NCI-H345 treated with DMSO at 0.1 percent for 48 hours (cell line): ENCODE measurements at regions not wholly inside any gene's neighbourhood (a gene's known extent, or its start where the extent isn't known, plus 50 kb on each side); places are given as distances from the start of the nearest gene placed in this dataset.
"Not testable (repeated sequence)": the region's sequence is repeated elsewhere in the genome, so short reads cannot be mapped to it uniquely, and the experiment has no call there.

Source experiments
- DNase-seq: peaks from one replicate; lab custom pipeline; 2025; ENCODE audit not compliant: unreplicated experiment; lab: John Stamatoyannopoulos, UW

DNA sequence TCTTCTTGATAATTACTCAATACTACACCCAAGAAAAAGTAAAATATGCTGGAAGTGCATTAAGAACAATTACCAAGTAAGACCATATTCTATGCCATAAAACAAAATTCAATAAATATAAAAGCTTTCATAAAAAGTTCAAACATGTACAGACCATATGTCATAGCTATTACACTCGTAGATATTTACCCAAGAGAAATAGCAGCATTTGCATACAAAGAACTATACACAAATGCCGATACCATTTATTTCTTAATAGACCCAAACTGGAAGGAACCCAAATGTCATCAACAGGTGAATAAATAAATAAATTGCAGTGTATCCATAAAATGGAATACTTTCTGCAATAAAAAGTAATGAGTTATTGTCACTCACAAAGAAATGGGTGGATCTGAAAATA lies 78.3 kb upstream of the SLC16A7 start:
- no peak for DNase-seq

DNA sequence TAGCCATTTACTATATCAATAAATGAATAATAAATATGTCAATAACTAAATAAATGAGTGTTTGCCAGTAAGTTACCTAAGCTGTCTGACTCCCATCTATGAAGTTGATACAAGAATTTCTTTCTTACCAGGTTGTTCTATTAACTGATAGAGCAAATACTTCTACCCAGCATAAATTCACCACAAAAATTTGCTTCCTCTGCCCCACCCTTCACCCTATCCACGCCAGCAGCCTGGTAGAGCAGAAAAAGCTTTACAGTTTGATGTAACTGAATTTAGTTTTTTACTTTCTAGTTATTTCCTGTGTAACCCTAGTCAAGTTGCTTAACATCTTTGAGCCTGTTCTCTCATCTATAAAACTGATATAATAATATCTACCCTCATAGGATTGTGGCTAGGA lies 94.9 kb upstream of the SLC16A7 start:
- DNase-seq: no peak

DNA sequence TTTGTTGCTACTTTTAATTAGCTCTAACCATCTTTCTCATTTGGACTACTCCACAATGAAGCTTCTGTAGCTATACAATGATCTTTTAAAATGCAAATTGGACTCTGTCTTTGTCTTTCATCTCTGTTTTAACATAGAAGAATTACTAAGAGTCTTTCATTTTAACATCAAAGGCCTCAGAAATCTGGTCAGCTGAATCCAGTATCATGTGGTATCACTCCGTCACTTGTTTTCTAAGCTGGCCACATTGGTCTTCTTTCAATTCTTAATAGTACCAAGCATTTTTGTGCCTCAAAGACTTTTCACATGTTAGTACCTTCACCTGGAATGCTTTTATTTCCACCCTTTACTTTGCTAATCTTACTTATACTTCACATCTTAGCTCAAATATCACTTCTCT lies 95.5 kb upstream of the SLC16A7 start:
- DNase-seq: no peak

DNA sequence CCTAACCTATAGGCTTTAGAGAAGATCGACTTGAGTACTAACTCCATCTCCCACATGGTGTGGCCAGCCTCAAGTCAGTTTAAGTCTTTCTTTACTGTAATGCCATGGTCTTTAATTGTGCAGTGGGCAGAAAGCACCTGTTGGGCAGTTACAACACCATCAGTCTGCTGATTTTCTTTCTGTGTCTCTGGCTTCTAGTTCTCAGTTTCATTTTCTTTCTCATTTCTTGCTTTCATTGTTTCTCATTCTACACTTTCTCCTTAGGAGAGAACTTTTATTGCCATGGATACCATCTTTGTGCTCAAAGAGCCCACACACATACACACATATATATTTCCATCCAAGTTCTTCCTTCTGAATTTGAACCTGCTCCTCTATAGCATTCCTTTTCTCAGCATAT lies 96.1 kb upstream of the SLC16A7 start:
- DNase-seq: no peak

DNA sequence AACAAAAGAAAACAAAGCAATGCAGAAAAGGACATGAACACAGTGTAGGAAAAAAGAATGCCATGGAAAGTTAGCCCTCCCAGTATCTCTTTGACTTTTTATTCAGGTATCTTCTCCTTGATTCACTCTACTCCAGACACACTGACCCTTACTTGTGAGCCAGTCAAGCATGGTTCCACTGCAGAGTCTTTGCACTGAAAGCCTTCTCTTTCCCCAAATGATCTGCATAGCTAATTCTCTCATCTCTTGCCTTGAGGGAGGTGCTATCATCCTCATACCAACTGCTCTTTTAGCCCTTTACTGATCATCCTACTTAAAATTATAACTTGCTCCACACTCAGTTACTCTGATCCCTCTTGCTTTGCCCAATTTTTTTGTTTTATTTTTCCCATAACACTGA lies 101.2 kb upstream of the SLC16A7 start:
- no peak for DNase-seq

DNA sequence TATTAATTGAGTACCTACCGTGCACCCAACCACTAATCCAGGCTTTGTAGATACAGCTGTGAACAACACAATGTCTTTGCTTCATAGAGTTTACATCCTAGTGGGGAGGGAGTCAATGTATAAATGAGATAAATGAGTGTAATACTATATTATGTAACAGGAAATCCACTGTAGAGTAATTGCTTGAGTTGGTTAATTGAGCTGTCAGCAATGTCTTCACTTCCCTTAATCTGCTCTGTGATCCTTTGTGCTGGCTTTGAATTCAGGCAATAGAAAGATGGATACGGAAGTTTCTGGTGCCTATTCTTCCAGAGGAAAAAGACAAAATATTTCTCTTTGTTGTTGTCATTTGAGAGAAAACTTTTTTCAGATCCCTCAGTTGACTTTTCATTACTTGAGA lies 104.0 kb upstream of the SLC16A7 start:
- DNase-seq: no peak

DNA sequence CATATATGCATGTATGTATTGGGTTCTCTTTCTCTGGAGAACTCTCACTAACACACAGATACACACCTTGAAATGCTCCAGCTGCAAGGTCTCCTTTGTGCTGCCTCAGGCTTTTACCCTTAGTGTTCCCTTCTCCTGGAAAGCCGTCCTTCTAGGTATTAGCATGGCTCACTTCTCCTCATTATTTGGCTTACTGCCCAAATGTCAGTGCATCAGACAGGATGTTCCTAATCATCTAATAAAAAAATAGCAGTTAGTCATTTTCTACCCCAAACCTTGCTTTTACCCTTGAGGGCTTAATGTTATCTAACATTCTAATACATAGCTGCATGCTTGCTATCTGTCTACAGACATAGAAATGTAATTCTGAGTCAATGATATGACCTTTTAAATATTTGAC lies 109.0 kb upstream of the SLC16A7 start:
- DNase-seq: no peak

DNA sequence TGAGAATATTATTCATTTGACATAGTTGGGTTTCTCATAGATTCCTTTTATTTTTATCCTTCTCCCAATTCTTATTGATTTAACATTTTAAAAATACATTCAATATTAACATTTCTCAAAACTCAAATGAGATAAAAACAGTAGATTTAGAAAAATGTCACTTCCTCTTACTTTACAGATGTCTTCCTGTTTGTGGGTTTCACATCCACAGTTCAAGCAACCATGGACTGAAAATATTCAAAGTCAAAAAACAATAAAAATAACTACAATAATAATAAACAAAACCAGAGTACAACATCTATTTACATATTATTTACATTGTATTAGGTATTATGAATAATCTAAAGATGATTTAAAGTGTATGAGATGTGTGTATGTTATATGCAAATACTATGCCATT lies 111.3 kb upstream of the SLC16A7 start:
- no peak for DNase-seq

DNA sequence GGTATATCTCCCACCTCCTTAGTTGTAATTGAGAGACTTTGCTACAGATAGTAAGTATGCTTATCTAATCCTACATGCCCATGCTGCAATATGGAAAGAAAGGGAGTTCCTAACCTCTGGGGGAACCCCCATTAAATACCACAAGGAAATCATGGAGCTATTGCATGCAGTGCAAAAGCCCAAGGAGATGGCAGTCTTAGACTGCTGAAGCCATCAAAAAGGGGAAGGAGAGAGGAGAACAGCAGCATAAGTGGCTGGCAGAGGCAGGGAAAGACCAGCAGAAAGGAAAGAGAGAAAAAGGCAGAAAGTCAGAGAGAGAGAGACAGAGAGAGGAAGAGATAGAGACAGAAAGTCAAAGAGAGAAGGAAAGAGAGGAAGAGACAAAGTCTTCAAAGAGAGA lies 121.6 kb upstream of the SLC16A7 start:
- not testable (repeated sequence) for DNase-seq

DNA sequence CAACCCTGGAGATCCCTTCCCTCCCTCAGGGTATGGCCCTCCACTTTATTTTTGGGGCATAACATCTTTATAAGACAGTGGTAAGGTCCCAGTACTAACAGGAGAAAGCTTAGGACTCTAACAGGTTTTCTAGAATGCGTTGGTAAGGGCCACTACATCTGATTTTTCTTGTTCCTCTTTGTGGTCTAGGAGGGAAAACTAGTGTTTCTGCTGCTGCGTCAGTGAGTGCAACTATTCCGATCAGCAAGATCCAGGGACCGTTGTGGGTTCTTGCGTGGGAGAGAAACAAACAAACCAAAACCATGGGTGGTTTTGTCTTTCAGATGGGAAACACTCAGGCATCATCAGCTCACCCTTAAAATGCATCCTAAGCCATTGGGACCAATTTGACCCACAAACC lies 123.6 kb upstream of the SLC16A7 start:
- no peak for DNase-seq

DNA sequence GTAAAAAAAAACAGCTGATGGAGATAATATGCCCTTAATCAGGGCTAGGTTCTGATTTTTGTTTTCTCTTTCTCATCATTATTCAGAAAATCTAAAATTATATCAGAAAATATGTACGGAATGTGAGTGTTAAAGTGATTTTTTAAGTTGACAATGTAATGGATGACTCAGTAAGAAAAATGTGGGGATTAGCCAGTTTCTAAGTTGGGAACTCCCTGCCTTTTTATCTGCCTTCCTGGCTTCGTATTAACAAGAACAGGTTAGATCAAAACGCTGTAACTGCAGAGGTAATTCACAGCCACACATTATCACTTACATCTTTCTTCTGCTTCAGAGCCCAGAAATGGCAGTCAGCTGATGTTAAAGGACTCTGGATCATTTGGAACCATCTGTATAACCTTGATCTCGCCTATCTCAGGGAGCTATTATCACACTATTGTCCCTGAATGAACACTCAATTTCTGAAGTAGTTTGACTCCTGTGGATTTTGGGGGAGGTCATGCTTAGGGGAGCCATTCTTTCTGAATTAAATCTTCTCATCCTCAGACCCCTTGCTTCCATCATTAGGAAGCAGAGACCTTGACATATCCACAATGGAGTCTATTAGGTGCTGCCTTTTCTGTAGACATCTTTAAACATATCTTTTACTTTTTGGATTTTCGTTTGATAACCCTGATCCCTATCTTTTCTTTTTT lies 135.7 kb upstream of the SLC16A7 start:
- no peak for DNase-seq

DNA sequence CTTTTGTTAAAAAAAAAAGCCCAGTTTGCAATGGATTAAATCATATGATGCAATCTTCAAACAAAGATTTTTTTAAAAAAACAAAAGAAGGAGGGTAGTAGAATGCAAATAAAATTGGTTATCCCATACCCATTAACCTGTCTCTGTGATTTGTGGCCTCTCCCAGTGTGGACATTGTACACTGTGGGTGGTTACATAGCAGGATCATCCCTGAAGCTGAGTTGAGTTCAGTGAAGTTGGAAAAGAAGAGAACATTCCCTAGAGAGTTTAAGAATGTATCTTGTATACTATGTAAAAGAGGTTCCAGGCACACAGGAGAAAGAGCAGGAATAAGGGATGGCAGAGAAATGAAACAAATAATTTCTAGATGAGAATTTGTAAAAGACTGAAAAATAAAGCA lies 142.4 kb upstream of the SLC16A7 start:
- no peak for DNase-seq

DNA sequence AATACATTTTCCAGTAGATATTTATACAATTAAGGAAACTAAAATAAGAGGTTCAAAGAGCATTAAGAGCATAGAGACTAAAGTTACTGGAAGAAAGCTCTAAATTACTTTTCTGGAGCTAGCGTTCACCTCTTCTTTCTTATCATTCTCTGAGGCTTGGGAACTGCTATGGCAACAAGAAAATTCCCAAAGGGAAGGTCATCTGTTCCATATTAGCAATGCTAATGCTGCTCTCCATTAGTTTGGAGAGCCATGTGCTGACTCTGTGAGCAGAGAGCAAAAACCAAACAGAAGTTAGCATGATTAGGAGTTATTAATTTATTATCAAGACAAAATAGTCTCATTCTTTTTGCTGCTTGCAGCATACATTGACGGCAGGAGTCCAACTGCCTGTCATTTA lies 143.1 kb upstream of the SLC16A7 start:
- no peak for DNase-seq

DNA sequence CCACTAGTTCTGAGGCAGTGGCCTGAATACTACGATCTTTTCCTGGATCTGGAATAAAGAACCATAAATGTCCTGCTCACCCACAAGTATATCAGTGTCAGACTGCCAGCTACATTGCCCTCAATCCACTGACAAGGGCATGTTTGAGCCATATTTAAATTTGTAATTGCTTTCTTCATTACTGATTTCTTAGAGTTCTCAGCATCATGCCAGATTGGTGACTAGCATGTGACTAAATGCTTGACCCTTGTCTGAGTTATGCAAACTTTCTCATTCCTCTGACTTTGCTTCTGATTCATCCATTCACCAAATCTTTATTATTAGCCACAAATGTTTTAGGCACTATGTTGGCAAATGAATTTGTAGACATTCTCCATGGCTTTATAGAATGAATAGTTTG lies 143.6 kb upstream of the SLC16A7 start:
- no peak for DNase-seq

DNA sequence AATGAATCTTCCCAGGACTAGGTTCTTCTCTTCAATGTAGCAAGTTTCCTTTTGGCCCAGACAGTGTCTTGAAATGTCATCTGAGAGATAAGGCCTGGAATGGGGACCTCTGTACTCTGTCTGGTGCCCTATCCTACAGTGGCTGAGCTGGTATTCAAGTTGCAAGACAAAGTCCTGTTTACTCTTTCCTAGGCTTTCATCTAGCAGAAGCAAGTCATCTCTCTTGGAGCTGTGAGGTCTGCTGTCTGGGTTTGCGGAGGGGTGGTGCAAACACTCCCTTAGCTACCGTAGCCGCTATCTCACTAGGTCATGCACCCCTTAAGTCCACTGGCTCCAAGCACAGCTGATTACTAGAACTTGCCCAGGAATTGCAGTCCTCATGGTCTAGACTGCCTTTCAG lies 149.7 kb upstream of the SLC16A7 start:
- no peak for DNase-seq

DNA sequence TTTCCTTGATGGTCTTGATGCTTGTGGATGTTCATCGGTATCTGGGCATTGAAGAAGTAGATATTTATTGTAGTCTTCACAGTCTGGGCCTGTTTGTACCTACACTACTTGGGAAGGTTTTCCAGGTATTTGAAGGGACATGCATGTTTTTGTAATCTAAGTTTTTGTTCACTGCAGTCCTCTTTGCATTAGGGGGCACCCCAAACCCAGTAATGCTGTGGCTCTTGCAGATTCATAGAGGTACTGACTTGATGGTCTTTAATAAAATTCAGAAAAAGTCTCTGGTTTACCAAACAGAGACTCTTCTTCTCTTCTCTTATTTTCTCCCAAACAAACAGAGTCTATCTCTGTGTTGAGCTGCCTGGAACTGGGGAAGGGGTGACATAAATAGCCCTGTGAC lies 150.9 kb upstream of the SLC16A7 start:
- no peak for DNase-seq

DNA sequence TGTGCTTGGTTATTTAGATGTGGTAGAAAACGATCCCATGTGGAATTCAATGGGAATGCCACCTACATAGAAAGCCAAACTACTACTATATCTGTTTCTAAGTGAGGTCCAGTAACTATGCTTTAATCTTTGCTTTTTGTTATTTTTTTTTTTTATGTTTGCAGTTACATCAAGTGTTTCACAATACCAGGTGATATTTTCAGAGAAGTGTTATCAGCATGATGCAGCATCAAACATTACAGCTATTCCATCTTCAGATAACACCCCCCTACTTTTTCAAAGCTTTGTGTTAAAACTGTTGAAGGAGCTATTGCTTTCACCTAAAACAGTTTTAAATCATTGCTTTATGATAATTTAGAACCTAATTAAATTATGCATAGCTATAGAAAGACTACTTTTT lies 163.8 kb upstream of the SLC16A7 start:
- DNase-seq: no peak

DNA sequence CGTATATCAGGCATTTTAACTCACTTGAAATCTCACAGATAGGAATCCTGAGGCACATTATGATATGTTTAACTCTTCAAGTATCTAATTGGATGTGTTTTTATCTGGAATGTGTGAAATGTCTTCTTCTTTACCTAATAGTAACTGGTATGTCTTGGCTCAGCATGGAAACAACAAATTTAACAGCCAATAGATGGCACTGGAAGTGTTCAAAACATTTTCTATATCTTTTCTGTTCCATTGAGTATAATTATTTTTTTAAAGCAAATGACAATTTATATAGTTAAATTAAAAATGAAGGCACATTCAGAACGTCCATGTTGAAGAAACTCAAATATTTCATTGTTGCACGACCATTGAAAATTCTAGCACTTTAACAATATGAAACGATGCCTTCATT lies 164.6 kb upstream of the SLC16A7 start:
- DNase-seq: no peak

DNA sequence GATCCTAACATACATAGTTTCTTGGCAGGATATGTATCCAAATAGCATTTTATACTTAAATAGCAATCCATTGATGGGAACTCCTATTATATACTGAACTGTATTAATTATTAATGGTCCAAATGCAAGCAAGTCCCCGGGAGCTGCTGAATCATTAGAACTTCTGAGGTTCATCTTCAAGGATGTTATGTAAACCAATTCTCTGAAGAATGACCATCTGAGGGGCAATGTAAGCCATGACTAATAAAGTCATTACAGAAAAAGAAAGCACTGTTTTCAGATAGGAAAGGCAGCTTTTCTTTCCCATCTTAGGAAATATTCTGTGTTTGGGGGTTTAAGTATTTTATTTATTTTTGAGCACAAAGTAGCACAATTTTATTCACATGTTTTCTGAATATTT lies 166.1 kb upstream of the SLC16A7 start:
- no peak for DNase-seq

DNA sequence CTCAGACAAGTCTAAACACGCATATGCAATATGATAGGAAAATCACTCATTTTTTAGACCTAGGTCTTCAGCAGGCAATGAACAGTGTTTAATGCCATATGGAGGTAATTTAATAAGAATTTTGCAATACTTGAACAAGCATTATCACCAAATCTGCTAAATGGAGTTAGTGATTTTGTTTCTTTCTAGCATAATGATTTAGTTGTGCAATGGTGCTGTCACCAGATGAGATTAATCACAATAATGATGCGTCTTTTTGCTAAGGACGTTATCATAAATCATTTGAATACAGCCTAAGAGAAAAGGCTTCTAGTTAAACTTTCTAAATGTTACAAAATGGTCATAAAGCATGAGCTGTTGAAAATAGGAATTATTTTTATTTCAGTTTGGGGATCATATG lies 170.0 kb upstream of the SLC16A7 start:
- no peak for DNase-seq

DNA sequence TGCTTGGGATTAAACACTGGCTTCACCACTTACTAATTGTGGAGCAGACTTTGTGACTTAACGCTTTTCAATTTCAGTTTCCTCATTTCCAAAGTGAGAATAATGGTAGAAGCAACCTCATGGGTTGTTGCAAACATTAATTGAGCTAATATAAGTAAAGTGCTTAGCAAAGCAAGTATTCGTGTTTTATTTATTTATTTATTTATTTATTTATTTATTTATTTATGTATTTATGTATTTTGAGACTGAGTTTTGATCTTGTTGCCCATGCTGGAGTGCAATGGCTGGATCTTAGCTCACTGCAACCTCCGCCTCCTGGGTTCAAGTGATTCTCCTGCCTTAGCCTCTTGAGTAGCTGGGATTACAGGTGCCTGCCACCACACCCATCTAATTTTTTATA lies 171.2 kb upstream of the SLC16A7 start:
- DNase-seq: not testable (repeated sequence)

DNA sequence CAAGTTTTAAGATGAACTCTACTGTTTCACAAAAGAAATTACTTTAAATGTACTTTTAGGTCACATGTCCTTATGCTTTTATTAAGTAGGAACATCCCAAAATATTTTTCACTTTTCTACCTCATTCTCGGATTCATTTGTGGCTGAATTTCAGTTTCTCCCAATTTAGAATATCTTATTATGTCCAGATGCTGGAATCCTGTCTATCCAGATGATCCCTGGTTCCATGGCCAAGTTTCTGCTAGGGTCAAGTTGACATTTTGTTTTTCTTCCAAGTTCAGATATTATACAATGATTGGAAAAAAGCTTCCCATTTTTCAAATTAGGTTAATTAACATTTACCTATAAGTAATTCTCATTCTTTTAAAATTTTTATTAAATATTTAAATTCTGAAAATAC lies 181.8 kb upstream of the SLC16A7 start:
- no peak for DNase-seq

DNA sequence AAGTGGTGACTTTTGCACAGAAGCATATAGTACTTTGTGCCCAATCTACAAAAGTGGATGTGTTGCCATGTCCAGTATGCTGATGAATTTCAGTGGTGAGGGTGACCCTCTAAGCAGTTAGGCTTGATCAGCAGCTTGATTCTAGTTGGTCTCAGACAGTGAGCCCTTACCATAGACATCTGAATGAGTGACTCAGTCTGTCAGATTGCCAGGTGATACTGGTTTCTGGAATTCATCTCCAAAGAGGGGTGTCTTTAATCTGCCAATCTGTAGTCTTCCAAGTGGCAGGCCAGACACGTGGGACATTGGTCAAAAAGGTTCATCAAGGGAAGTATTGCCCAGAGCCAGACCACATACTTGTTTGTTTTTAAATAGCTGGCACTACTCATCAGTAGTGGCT lies 187.4 kb upstream of the SLC16A7 start:
- no peak for DNase-seq

DNA sequence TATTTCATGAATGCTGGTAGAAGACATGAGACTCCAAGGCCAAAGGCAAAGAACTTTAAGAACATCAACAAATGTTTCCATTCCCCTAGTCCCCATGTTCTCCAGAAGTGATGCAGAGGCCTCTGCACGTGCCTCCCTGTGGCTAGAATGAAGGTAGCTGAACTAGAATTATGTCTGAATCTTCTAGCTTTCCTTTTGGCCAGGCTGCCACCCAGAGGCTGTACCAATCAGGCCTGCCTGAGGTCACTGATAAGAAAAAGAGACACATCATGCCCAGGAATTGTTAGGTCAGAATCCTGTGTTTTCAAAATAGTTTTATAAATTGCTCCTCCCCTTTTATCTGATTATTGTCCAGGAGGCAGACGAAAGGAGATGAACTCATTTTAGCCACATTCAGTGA lies 188.0 kb upstream of the SLC16A7 start:
- no peak for DNase-seq
